ENCODE measurements at regions not wholly inside any gene's neighbourhood (a gene's known extent, or its start where the extent isn't known, plus 50 kb on each side); places are given as distances from the start of the nearest gene placed in this dataset.
"Not testable (repeated sequence)": the region's sequence is repeated elsewhere in the genome, so short reads cannot be mapped to it uniquely, and the experiment has no call there.

DNA sequence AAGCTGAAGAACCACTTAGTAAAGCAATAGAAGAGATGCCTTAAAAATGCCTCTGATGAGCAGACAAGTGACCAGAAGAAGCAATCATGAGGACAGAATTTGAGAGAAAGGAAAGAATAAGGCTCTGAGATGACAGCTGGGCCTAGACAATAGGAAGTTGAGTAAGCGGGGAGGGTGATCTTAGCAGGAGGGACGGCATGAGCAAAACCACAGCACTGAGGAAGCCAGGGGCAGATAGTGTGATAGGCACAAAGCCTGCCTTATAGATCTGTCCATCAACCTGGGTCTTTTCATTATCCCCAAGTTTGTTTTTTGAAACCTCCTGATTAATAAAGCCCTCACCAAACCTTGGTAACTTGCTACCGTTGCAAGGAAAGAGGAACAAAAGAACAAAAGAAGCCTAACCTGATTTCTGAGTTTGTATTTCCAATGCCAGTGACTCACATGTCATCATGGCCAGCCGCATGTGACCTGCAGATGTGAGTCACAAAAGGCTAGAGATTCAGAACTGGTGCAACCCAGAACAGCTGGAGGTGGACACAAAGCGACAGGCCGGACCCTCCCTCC lies 55.7 kb upstream of the PPARGC1A start:
- TF ChIP-seq, protein P1, sequence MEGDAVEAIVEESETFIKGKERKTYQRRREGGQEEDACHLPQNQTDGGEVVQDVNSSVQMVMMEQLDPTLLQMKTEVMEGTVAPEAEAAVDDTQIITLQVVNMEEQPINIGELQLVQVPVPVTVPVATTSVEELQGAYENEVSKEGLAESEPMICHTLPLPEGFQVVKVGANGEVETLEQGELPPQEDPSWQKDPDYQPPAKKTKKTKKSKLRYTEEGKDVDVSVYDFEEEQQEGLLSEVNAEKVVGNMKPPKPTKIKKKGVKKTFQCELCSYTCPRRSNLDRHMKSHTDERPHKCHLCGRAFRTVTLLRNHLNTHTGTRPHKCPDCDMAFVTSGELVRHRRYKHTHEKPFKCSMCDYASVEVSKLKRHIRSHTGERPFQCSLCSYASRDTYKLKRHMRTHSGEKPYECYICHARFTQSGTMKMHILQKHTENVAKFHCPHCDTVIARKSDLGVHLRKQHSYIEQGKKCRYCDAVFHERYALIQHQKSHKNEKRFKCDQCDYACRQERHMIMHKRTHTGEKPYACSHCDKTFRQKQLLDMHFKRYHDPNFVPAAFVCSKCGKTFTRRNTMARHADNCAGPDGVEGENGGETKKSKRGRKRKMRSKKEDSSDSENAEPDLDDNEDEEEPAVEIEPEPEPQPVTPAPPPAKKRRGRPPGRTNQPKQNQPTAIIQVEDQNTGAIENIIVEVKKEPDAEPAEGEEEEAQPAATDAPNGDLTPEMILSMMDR (IDR thresholded peaks at IDR 0.05; ENCODE audit: low read depth, low read length): no peak
- DNase-seq (ENCODE audit: low read depth in 2 of 2): peak; percentile 70 to 84
- H3K4me3 ChIP-seq (replicated peaks in 1 of 2; ENCODE audit: low read depth in 2 of 2, low read length in 2 of 2): no peak overlapping the region

DNA sequence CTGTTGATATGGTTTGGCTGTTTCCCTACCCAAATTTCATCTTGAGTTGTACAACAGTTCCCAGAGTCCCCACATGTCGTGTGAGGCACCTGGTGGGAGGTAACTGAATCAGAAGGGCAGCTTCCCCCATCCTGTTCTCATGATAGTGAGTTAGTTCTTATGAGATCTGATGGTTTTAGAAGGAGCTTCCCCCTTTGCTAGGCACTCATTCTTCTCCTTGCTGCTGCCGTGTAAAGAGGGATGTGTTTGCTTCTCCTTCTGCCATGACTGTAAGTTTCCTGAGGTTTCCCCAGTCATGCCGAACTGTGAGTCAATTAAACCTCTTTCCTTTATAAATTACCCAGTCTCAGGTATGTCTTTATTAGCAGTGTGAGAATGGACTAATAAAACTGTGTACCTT lies 54.7 kb upstream of the PPARGC1A start:
- H3K4me3 ChIP-seq (replicated peaks in 1 of 2; ENCODE audit: low read depth in 2 of 2, low read length in 2 of 2); DNase-seq (ENCODE audit: low read depth in 2 of 2): not testable (repeated sequence)

DNA sequence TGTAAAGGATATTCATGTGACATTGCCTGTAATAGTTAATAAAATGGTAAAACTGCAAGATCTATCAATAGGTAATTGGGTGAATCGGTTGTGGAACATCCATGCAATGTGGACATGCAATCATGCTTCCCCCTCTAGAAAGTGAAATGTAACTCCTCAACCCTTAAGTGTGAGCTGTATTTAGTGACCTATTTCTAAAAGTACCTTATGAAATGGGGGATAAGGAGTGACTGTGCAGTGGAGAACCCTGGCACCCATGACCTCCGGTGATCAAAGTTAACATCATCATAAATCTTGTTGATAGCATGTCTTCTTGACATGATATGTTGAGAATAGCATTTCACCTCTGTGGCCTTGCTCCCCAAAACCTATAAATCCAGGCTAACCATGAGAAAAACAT lies 53.6 kb upstream of the PPARGC1A start:
- no peak overlapping the region for H3K4me3 ChIP-seq (replicated peaks in 1 of 2; ENCODE audit: low read depth in 2 of 2, low read length in 2 of 2)
- DNase-seq (ENCODE audit: low read depth in 2 of 2): no peak
- TF ChIP-seq, protein P1 (IDR thresholded peaks at IDR 0.05; ENCODE audit: low read depth, low read length): no peak

DNA sequence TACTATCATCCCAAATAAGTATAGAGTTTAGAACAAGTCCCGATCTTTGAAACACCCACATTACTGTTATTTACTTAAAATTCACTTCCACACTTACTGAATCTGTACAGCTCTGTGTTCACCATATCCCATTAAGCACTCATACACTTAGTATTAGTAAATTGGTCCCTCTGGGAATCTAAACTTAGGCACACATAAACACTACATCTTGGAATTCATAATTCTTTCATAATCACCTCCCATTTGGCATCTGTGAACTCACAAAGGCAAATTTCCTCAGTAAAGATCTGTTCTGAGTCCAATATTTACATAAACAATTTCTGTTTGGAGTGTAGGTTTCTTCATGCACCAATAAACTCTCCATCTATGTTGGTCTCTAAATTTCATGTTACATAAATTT lies 52.6 kb upstream of the PPARGC1A start:
- no peak overlapping the region for H3K4me3 ChIP-seq (replicated peaks in 1 of 2; ENCODE audit: low read depth in 2 of 2, low read length in 2 of 2)
- TF ChIP-seq, protein P1 (IDR thresholded peaks at IDR 0.05; ENCODE audit: low read depth, low read length): no peak
- DNase-seq (ENCODE audit: low read depth in 2 of 2): no peak

Measured in cardiac fibroblast (primary cell).